ENCODE measurements at regions not wholly inside any gene's neighbourhood (a gene's known extent, or its start where the extent isn't known, plus 50 kb on each side); places are given as distances from the start of the nearest gene placed in this dataset.

DNA sequence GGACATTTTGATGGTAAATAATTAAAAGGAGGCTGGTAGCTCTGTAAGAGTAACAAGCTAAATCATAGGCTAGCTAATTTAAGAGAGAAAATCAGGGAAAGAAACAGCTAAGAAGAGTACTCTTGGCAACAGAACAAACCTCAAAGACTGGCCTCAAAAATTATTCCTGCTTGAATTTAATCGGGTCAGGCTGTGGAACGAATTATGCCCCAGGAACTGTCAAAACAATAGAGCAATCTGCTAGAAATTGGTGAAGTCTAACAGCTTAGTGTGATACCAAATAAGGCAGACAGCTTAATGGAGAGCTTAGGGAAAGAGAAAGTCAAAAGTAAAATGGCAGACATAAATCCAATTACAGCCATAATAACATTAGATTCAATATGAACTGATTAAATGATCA lies 215.7 kb downstream of the MREG start:
- no peaks in the 10 kb centered on the region for H3K9me2 ChIP-seq (ENCODE audit: insufficient read depth, low read length)
- no peaks in the 10 kb centered on the region for H4K20me1 ChIP-seq (ENCODE audit: insufficient read depth)
- no peaks in the 10 kb centered on the region for H3F3A ChIP-seq (ENCODE audit: insufficient read depth, low read length, poor library complexity, severe bottlenecking)
- H3K79me2 ChIP-seq (replicated peaks; ENCODE audit: insufficient read depth, low read length): no peaks in the 10 kb centered on the region
- H3K4me2 ChIP-seq (ENCODE audit: low read length): no peak overlapping the region
- H3K4me3 ChIP-seq (ENCODE audit: low read length): no peak overlapping the region
- H3K27ac ChIP-seq (ENCODE audit: low read length): no peak overlapping the region
- H3K27me3 ChIP-seq (ENCODE audit: insufficient read depth, low read depth, low read length): no peaks in the 10 kb centered on the region
- TF ChIP-seq REST (IDR thresholded peaks at IDR 0.05; ENCODE audit: borderline replicate concordance) (no peak), TAF1 (IDR thresholded peaks at IDR 0.05; ENCODE audit: low read depth) (no peak), SMC3 (conservative IDR thresholded peaks at IDR 0.05; ENCODE audit: poor library complexity) (no peak), EP300 (conservative IDR thresholded peaks at IDR 0.05; ENCODE audit: poor library complexity, severe bottlenecking) (no peak), MXI1 (conservative IDR thresholded peaks at IDR 0.05; ENCODE audit: poor library complexity, severe bottlenecking) (no peak), RAD21 (conservative IDR thresholded peaks at IDR 0.05) (no peak), EZH2 (IDR thresholded peaks at IDR 0.05; ENCODE audit: borderline replicate concordance, insufficient read depth, low read length, poor library complexity, severe bottlenecking) (no peak), POLR2AphosphoS5 (IDR thresholded peaks at IDR 0.05) (no peak)
- TF ChIP-seq, protein P1, sequence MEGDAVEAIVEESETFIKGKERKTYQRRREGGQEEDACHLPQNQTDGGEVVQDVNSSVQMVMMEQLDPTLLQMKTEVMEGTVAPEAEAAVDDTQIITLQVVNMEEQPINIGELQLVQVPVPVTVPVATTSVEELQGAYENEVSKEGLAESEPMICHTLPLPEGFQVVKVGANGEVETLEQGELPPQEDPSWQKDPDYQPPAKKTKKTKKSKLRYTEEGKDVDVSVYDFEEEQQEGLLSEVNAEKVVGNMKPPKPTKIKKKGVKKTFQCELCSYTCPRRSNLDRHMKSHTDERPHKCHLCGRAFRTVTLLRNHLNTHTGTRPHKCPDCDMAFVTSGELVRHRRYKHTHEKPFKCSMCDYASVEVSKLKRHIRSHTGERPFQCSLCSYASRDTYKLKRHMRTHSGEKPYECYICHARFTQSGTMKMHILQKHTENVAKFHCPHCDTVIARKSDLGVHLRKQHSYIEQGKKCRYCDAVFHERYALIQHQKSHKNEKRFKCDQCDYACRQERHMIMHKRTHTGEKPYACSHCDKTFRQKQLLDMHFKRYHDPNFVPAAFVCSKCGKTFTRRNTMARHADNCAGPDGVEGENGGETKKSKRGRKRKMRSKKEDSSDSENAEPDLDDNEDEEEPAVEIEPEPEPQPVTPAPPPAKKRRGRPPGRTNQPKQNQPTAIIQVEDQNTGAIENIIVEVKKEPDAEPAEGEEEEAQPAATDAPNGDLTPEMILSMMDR (IDR thresholded peaks at IDR 0.05; ENCODE audit: poor library complexity, severe bottlenecking): no peak
- no peak overlapping the region for H3K9ac ChIP-seq (ENCODE audit: low read length)
- no peak overlapping the region for H2AFZ ChIP-seq (ENCODE audit: low read depth, low read length)
- no peaks in the 10 kb centered on the region for H3K36me3 ChIP-seq (ENCODE audit: insufficient read depth, low read length)
- H3K9me3 ChIP-seq (ENCODE audit: low read length): no peaks in the 10 kb centered on the region

DNA sequence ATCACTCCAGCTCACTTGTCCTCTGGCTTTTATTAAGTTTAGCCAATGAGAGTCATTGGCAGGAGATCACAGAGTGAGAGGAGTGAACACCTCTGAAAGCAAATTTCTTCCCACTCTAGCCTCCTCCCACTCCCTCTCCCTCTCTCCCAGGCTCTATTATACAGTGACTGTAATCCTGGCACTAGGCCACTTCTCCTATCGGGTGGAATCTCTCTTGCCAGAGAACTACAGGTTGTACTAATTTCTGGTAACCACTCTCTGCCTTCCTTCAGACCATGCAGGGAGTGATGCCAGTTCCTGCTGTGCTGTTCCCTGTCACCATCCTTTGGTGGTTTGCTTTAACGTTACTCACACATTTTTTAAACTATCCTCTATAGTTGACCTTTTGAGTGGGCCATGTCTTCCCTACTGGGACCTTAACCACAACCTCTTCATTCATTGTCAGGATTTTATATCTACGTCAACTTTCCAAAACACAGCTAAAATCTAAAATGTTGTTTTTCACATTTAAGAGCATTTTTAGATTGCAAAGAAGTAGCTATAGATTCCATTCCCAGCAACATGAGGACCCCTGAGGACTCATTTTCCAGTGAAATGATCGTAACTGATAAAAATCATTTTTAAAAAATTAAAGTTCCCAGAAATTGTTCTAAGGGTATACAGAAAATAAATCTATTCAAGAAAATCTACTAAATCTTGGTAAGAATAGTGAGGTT lies 217.1 kb downstream of the MREG start:
- no peaks in the 10 kb centered on the region for H3K9me2 ChIP-seq (ENCODE audit: insufficient read depth, low read length)
- no peak overlapping the region for H3K27ac ChIP-seq (ENCODE audit: low read length)
- H3K27me3 ChIP-seq (ENCODE audit: insufficient read depth, low read depth, low read length): no peaks in the 10 kb centered on the region
- H3K9ac ChIP-seq (ENCODE audit: low read length): no peak overlapping the region
- H3K79me2 ChIP-seq (replicated peaks; ENCODE audit: insufficient read depth, low read length): no peaks in the 10 kb centered on the region
- H3K4me2 ChIP-seq (ENCODE audit: low read length): no peak overlapping the region
- no peak for TF ChIP-seq REST (IDR thresholded peaks at IDR 0.05; ENCODE audit: borderline replicate concordance)
- no peak for TF ChIP-seq EZH2 (IDR thresholded peaks at IDR 0.05; ENCODE audit: borderline replicate concordance, insufficient read depth, low read length, poor library complexity, severe bottlenecking)
- TF ChIP-seq, protein P1 (IDR thresholded peaks at IDR 0.05; ENCODE audit: poor library complexity, severe bottlenecking): no peak
- TF ChIP-seq POLR2AphosphoS5 (IDR thresholded peaks at IDR 0.05): no peak
- no peak for TF ChIP-seq EP300 (conservative IDR thresholded peaks at IDR 0.05; ENCODE audit: poor library complexity, severe bottlenecking)
- TF ChIP-seq RAD21 (conservative IDR thresholded peaks at IDR 0.05): no peak
- no peak for TF ChIP-seq MXI1 (conservative IDR thresholded peaks at IDR 0.05; ENCODE audit: poor library complexity, severe bottlenecking)
- no peak for TF ChIP-seq TAF1 (IDR thresholded peaks at IDR 0.05; ENCODE audit: low read depth)
- H3K4me3 ChIP-seq (ENCODE audit: low read length): no peak overlapping the region
- no peaks in the 10 kb centered on the region for H3K36me3 ChIP-seq (ENCODE audit: insufficient read depth, low read length)
- H2AFZ ChIP-seq (ENCODE audit: low read depth, low read length): no peak overlapping the region
- no peaks in the 10 kb centered on the region for H3K9me3 ChIP-seq (ENCODE audit: low read length)
- no peaks in the 10 kb centered on the region for H4K20me1 ChIP-seq (ENCODE audit: insufficient read depth)
- H3F3A ChIP-seq (ENCODE audit: insufficient read depth, low read length, poor library complexity, severe bottlenecking): no peaks in the 10 kb centered on the region

All from neural cell (in vitro differentiated cells).